GM21526 (cell line): ENCODE measurements at regions not wholly inside any gene's neighbourhood (a gene's known extent, or its start where the extent isn't known, plus 50 kb on each side); places are given as distances from the start of the nearest gene placed in this dataset.

Source experiments
- ATAC-seq: cut with Tn5 transposase; IDR thresholded peaks from one replicate; pipeline ENCODE4 v1.9.1; 2021; ENCODE audit warnings: moderate library complexity; ENCODE audit not compliant: unreplicated experiment, low FRiP score

GRCh38 chr10:52674474-52674873, 98.1 kb downstream of the MBL2 start:
- no peak for ATAC-seq

- no peak for ATAC-seq
These were observed 95.5 kb downstream of the MBL2 start for GRCh38 chr10:52677086-52677485.

GRCh38 chr10:52678611-52679010, 94.0 kb downstream of the MBL2 start:
- no peak for ATAC-seq

- ATAC-seq: no peak
These were observed 93.5 kb downstream of the MBL2 start for GRCh38 chr10:52679117-52679516.

GRCh38 chr10:52682766-52683165, 89.8 kb downstream of the MBL2 start:
- ATAC-seq: no peak

- no peak for ATAC-seq
These were observed 88.8 kb downstream of the MBL2 start for GRCh38 chr10:52683776-52684175.

- ATAC-seq: no peak
These were observed 83.7 kb downstream of the MBL2 start for GRCh38 chr10:52688899-52689298.

GRCh38 chr10:52696232-52696631, 76.4 kb downstream of the MBL2 start:
- ATAC-seq: no peak

- no peak for ATAC-seq
These were observed 70.9 kb downstream of the MBL2 start for GRCh38 chr10:52701647-52702046.

GRCh38 chr10:52703451-52703850, 69.1 kb downstream of the MBL2 start:
- ATAC-seq: no peak

GRCh38 chr10:52703898-52704297, 68.7 kb downstream of the MBL2 start:
- ATAC-seq: no peak

- no peak for ATAC-seq
These were observed 66.1 kb downstream of the MBL2 start for GRCh38 chr10:52706332-52707070.
